GM12865 (cell line): ENCODE measurements at regions not wholly inside any gene's neighbourhood (a gene's known extent, or its start where the extent isn't known, plus 50 kb on each side); places are given as distances from the start of the nearest gene placed in this dataset.

Experiments
- DNase-seq: peaks from one replicate; pipeline ENCODE4 v3.0.0; 2010; ENCODE audit warnings: low read depth
- H3K4me3 ChIP-seq: 2 replicates; pipeline ENCODE4 v1.5.1; 2011; ENCODE audit warnings: mild to moderate bottlenecking, low read depth, low read length, control low read depth
- CTCF ChIP-seq: IDR thresholded peaks from 2 replicates; pipeline ENCODE4 v1.5.1; 2011; ENCODE audit warnings: low read length, control low read depth, low read depth, inconsistent platforms; ENCODE audit not compliant: insufficient read depth; ENCODE audit errors: missing control alignments

GRCh38 chr2:81670885-81671284 lies 1366.3 kb upstream of the LRRTM1 start:
- no peak overlapping the region for H3K4me3 ChIP-seq
- no peak for DNase-seq
- TF ChIP-seq CTCF = no peak

DNA sequence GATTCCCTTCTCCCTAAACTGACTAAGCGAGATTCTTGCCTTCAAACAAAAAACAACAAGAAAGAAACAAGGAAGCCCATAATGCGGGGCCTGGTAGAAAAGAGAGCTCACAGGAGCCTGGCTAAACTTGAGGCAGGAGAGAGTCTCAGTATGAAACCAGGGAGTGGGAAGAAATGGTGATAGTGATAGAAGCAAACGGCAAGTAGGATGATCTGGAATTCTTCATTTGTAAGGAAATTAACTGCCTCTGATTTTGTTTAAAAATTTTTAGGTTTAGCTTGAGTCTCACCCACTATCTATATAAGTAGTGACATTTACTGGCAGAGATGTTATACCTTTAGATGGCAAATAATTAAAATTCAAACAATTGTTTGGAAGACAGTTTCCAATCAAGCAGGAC lies 1356.5 kb upstream of the LRRTM1 start:
- no peak overlapping the region for H3K4me3 ChIP-seq
- DNase-seq = no peak
- TF ChIP-seq CTCF = no peak

- TF ChIP-seq CTCF = no peak
- DNase-seq = no peak
- no peak overlapping the region for H3K4me3 ChIP-seq
Observed at GRCh38 chr2:81658227-81658626, 1353.7 kb upstream of the LRRTM1 start.

DNA sequence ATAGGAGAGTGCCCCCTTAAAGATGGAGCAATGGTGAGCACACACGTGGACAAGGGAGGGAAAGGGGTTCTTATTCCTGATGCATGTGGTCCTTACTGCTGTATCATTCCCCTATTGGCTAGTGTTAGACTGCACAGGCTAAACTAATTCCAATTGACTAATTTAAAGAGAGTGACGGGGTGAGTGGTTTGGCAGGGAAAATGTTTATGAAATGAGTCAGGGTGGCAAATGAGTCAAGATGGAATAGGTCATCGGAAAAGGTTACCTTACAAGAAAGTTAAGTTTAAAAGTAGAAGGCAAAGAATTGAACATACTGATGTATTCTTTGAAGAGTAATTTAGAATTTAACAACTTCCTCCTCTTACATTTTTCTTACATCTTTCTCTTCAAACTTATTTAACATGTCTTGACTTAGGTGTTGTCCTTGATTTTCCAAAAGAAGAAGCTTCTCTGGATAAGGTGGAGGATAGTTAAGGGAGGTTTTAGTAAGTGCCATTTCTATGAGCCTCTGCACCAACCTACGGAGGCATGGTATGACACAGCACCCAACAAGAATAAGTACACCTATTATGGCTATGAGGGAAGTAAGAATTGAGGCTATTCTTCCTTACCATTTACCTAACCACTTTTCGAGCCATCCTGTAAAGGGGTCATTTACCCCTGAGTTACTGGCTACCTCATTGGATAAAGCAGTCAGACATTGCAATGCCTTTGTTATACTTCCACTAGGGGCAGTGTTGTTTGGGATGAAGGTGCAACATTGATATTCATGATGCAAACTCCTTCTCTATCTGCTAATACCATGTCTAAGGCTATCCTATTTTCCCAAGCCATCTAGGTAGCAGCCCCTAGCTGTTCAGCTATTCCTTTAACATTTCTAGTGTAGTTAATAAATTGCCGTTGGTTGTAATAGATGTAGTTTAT lies 1345.8 kb upstream of the LRRTM1 start:
- TF ChIP-seq CTCF = no peak
- no peak overlapping the region for H3K4me3 ChIP-seq
- DNase-seq = no peak

- H3K4me3 ChIP-seq = no peak overlapping the region
- no peak for TF ChIP-seq CTCF
- DNase-seq = no peak
Observed at GRCh38 chr2:81648806-81649205, 1344.3 kb upstream of the LRRTM1 start.

DNA sequence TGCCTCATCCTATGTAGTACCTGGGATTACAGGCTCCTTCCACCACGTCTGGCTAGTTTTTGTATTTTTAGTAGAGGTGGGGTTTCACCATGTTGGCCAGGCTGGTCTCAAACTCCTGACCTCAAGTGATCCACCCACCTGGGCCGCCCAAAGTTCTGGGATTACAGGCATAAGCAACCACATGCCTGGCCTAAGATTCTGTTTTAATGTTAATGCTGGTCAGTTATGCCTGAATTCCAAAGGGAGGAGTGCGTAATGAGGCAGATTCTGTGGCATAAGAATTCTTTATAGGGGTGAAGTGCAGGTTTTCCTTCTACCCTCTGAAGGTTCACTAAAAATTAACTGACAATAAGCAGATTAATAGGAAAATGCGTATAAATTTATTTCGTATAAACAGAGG lies 1343.8 kb upstream of the LRRTM1 start:
- no peak overlapping the region for H3K4me3 ChIP-seq
- TF ChIP-seq CTCF = no peak
- DNase-seq = no peak

DNA sequence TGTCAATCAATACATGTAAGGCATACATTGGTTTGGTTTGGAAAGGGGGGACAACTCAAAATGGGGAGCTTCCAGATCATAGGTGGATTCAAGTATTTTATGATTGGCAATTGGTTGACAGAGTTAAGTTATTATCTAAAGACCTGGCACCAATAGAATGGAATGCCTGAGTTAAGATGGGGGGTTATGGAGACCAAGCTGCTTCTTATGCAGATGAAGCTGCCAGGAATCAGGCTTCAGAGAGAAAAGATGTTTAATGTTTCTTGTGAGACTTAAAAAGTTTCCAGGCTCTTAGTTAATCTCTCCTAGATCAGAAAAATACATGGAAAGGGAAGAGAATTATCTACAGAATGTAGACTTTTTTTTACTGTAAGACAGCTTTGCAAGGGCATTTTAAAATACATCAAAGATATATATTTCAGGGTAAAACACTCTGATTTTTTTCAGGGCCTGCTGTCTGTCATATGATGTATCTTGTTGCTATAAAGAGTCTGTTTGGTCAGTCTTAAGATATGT lies 1343.2 kb upstream of the LRRTM1 start:
- no peak for TF ChIP-seq CTCF
- no peak overlapping the region for H3K4me3 ChIP-seq
- DNase-seq = no peak
